Activated CD4-positive, alpha-beta T cell treated with anti-CD3 and anti-CD28 coated beads, Interleukin-2, amount 10 ng/mL, durations not matched to agents 7 days and 5 days (primary cell): ENCODE measurements at regions not wholly inside any gene's neighbourhood (a gene's known extent, or its start where the extent isn't known, plus 50 kb on each side); places are given as distances from the start of the nearest gene placed in this dataset.

Experiments
- CTCF ChIA-PET: fragments of 350-600 bp; sonication (Branson Sonifier 250); formaldehyde crosslinking; loops from one replicate; lab custom pipeline; 2021; ENCODE audit warnings: antibody characterized with exemption; lab: Charles Lee
- POLR2A ChIA-PET: fragments of 350-600 bp; sonication (Branson Sonifier 250); formaldehyde crosslinking; loops from one replicate; lab custom pipeline; 2021; ENCODE audit warnings: antibody characterized with exemption; lab: Charles Lee
- DNase-seq: peaks from one replicate; pipeline ENCODE4 v3.0.0-alpha.2; 2020
- H3K27ac Mint-ChIP-seq: one replicate; pipeline ENCODE4 v1.8.0; 2021; ENCODE audit warnings: mild to moderate bottlenecking, moderate library complexity, mixed read lengths
- H3K27me3 Mint-ChIP-seq: one replicate; pipeline ENCODE4 v1.8.0; 2021; ENCODE audit warnings: mixed read lengths
- H3K36me3 Mint-ChIP-seq: one replicate; pipeline ENCODE4 v1.8.0; 2021; ENCODE audit warnings: low read depth, mixed read lengths
- H3K4me1 Mint-ChIP-seq: one replicate; pipeline ENCODE4 v1.8.0; 2021; ENCODE audit warnings: mixed read lengths
- H3K4me3 Mint-ChIP-seq: one replicate; pipeline ENCODE4 v1.8.0; 2021; ENCODE audit warnings: mild to moderate bottlenecking, moderate library complexity, mixed read lengths
- H3K9me3 Mint-ChIP-seq: one replicate; pipeline ENCODE4 v1.8.0; 2021; ENCODE audit warnings: mixed read lengths

DNA sequence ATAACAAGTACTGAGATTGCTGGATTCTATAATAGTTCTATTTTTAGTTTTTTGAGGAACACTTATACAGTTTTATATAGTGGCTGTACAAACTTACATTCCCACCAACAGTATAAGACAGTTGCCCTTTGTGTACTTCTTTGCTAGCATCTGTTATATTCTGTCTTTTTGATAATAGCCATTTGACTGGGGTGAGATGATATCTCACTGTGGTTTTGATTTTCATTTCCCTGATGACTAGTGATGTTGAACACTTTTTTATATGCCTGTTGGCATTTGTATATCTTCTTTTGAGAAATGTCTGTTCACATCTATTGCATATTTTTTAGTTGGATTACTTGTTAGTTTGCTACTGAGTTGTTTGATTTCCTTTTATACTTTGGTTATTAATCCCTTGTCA, 204.1 kb upstream of the SMC2 start:
- Mint-ChIP-seq H3K4me3 (no peak overlapping the region), H3K27me3 (no peaks in the 10 kb centered on the region), H3K4me1 (no peaks in the 10 kb centered on the region), H3K36me3 (no peaks in the 10 kb centered on the region), H3K9me3 (no peaks in the 10 kb centered on the region), H3K27ac (no peak overlapping the region)
- no peak for DNase-seq
- POLR2A ChIA-PET, result no interaction called here
- CTCF ChIA-PET, result no interaction called here

GRCh38 chr9:103894184-103894583, 199.9 kb upstream of the SMC2 start:
- Mint-ChIP-seq H3K27me3 (no peaks in the 10 kb centered on the region), H3K4me1 (no peaks in the 10 kb centered on the region), H3K4me3 (no peak overlapping the region), H3K9me3 (no peaks in the 10 kb centered on the region), H3K36me3 (no peaks in the 10 kb centered on the region), H3K27ac (no peak overlapping the region)
- POLR2A ChIA-PET, result interaction anchor here (0.7 kb wide), 1 partner anchor 215 kb away, joined by 3 read pairs; no protein-coding TSS in a partner anchor
- CTCF ChIA-PET, result no interaction called here
- no peak for DNase-seq

- DNase-seq, result no peak
- H3K4me3 Mint-ChIP-seq, result no peak overlapping the region
- no peaks in the 10 kb centered on the region for H3K36me3 Mint-ChIP-seq
- CTCF ChIA-PET, result no interaction called here
- no peaks in the 10 kb centered on the region for H3K27me3 Mint-ChIP-seq
- H3K27ac Mint-ChIP-seq, result no peak overlapping the region
- POLR2A ChIA-PET, result no interaction called here
- H3K9me3 Mint-ChIP-seq, result no peaks in the 10 kb centered on the region
- no peaks in the 10 kb centered on the region for H3K4me1 Mint-ChIP-seq
These were observed 195.6 kb upstream of the SMC2 start for GRCh38 chr9:103898550-103898949.

- Mint-ChIP-seq H3K9me3 (no peaks in the 10 kb centered on the region), H3K27ac (no peak overlapping the region), H3K4me3 (no peak overlapping the region), H3K27me3 (no peaks in the 10 kb centered on the region), H3K36me3 (no peaks in the 10 kb centered on the region), H3K4me1 (no peaks in the 10 kb centered on the region)
- ChIA-PET CTCF (no interaction called here), POLR2A (no interaction called here)
- DNase-seq, result no peak
These were observed 194.2 kb upstream of the SMC2 start for GRCh38 chr9:103899866-103900265.

DNA sequence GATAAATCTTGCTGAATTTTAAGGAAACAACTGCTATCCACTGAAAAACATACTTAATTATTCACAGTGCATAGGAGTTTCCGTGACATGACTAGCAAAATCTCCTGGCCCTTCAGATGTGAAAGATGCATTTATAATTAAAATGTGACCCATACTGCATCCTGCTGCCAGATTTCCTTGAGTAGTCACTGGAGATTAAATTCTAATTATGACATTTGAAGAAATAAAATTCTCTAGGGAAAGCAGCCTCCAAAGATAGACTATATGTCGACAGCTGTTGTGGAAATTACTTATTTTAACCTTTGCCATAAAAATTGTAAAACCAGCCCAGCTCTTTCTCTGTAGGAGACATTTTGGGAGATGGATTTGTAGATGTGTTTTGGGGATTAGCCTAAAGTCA, 193.6 kb upstream of the SMC2 start:
- DNase-seq, result no peak
- no peaks in the 10 kb centered on the region for H3K4me1 Mint-ChIP-seq
- no peak overlapping the region for H3K4me3 Mint-ChIP-seq
- no peaks in the 10 kb centered on the region for H3K27me3 Mint-ChIP-seq
- no peaks in the 10 kb centered on the region for H3K36me3 Mint-ChIP-seq
- CTCF ChIA-PET, result no interaction called here
- POLR2A ChIA-PET, result no interaction called here
- H3K27ac Mint-ChIP-seq, result no peak overlapping the region
- no peaks in the 10 kb centered on the region for H3K9me3 Mint-ChIP-seq

GRCh38 chr9:103902263-103902662, 191.8 kb upstream of the SMC2 start:
- no peaks in the 10 kb centered on the region for H3K9me3 Mint-ChIP-seq
- no peak overlapping the region for H3K4me3 Mint-ChIP-seq
- no peak overlapping the region for H3K27ac Mint-ChIP-seq
- no peaks in the 10 kb centered on the region for H3K4me1 Mint-ChIP-seq
- no peaks in the 10 kb centered on the region for H3K36me3 Mint-ChIP-seq
- ChIA-PET CTCF (no interaction called here), POLR2A (no interaction called here)
- DNase-seq, result no peak
- no peaks in the 10 kb centered on the region for H3K27me3 Mint-ChIP-seq

GRCh38 chr9:103904242-103904641, 189.9 kb upstream of the SMC2 start:
- H3K27ac Mint-ChIP-seq, result no peak overlapping the region
- H3K4me3 Mint-ChIP-seq, result no peak overlapping the region
- ChIA-PET POLR2A (no interaction called here), CTCF (no interaction called here)
- DNase-seq, result no peak
- H3K9me3 Mint-ChIP-seq, result no peaks in the 10 kb centered on the region
- H3K4me1 Mint-ChIP-seq, result no peaks in the 10 kb centered on the region
- H3K27me3 Mint-ChIP-seq, result no peaks in the 10 kb centered on the region
- no peaks in the 10 kb centered on the region for H3K36me3 Mint-ChIP-seq

GRCh38 chr9:103913899-103914298, 180.2 kb upstream of the SMC2 start:
- CTCF ChIA-PET, result no interaction called here
- Mint-ChIP-seq H3K27ac (no peak overlapping the region), H3K36me3 (no peaks in the 10 kb centered on the region), H3K4me1 (no peaks in the 10 kb centered on the region), H3K27me3 (no peaks in the 10 kb centered on the region), H3K4me3 (no peak overlapping the region), H3K9me3 (no peaks in the 10 kb centered on the region)
- DNase-seq, result no peak
- POLR2A ChIA-PET, result no interaction called here

- DNase-seq, result no peak
- ChIA-PET CTCF (interaction anchor here (1.2 kb wide), 1 partner anchor 49 kb away, joined by 3 read pairs; no protein-coding TSS in a partner anchor), POLR2A (no interaction called here)
- H3K27me3 Mint-ChIP-seq, result no peaks in the 10 kb centered on the region
- no peak overlapping the region for H3K27ac Mint-ChIP-seq
- no peaks in the 10 kb centered on the region for H3K9me3 Mint-ChIP-seq
- H3K4me1 Mint-ChIP-seq, result no peaks in the 10 kb centered on the region
- no peak overlapping the region for H3K4me3 Mint-ChIP-seq
- no peaks in the 10 kb centered on the region for H3K36me3 Mint-ChIP-seq
These were observed 174.4 kb upstream of the SMC2 start for GRCh38 chr9:103919605-103920209.

GRCh38 chr9:103928442-103928841, 165.7 kb upstream of the SMC2 start:
- DNase-seq, result no peak
- Mint-ChIP-seq H3K4me3 (no peak overlapping the region), H3K9me3 (no peaks in the 10 kb centered on the region), H3K4me1 (no peaks in the 10 kb centered on the region), H3K36me3 (no peaks in the 10 kb centered on the region), H3K27me3 (peaks cover 4% of the 10 kb centered on the region), H3K27ac (no peak overlapping the region)
- ChIA-PET CTCF (no interaction called here), POLR2A (no interaction called here)

DNA sequence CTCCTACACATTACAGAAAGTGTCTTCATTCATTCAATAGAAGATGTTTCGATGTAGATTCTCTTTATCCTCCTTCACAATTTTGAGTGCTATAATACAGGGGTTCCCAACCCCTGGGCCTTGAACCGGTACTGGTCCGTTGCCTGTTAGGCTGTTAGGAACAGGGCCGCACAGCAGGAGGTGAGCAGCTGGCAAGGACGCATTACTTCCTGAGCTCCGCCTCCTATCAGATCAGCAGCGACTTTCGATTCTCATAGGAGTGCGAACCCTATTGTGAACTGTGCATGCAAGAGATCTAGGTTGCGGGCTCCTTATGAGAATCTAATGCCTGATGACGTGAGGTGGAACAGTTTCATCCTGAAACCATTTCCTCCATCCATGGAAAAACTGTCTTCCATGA, 153.0 kb upstream of the SMC2 start:
- POLR2A ChIA-PET, result interaction anchor here (0.5 kb wide), 1 partner anchor 149 kb away, joined by 3 read pairs; no protein-coding TSS in a partner anchor
- Mint-ChIP-seq H3K9me3 (no peaks in the 10 kb centered on the region), H3K36me3 (no peaks in the 10 kb centered on the region), H3K27ac (no peak overlapping the region), H3K4me3 (no peak overlapping the region), H3K4me1 (no peaks in the 10 kb centered on the region), H3K27me3 (no peaks in the 10 kb centered on the region)
- CTCF ChIA-PET, result no interaction called here
- no peak for DNase-seq

DNA sequence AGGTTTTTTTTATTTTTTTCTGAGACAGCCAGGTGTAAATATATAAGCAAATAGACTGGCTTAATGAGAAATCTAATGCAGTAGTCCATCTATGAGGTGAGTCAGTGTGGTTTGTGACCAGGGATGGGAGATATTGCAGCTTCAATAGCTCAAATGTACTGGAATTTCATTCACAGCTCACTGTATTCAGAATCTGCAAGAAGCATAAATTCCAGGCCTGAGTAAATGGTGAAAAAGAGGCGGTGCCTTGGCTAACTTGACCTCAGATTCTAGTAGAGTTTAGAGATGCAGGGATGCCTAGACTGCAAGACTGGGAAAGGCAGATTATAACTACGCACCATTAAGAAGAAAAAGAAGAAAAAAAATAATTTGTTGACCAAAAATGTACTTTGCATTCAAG, 151.9 kb upstream of the SMC2 start:
- H3K4me3 Mint-ChIP-seq, result no peak overlapping the region
- no peak for DNase-seq
- no peak overlapping the region for H3K27ac Mint-ChIP-seq
- ChIA-PET POLR2A (no interaction called here), CTCF (no interaction called here)
- H3K4me1 Mint-ChIP-seq, result no peaks in the 10 kb centered on the region
- H3K9me3 Mint-ChIP-seq, result no peaks in the 10 kb centered on the region
- H3K27me3 Mint-ChIP-seq, result no peaks in the 10 kb centered on the region
- H3K36me3 Mint-ChIP-seq, result no peaks in the 10 kb centered on the region

- POLR2A ChIA-PET, result no interaction called here
- no peak overlapping the region for H3K27ac Mint-ChIP-seq
These were observed 151.5 kb upstream of the SMC2 start for GRCh38 chr9:103942651-103943050.

DNA sequence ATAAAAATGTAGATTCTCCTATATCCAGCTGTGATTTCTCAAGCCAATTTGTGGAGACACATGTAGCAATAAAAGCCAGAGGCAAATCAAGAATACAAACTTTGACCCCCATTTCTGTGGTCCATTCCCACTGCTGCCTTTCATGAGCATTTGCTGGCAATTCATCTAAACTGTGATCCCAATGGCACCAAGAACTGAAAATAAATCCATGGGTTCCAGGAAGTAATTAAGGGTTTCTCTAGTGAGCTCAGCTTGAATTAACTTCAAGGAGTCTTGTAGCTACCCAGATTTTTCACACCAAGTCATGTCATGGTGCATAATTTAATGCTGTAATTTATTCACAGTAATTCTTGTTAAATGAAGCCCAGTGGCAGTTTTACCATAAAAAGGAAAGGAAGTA, 145.0 kb upstream of the SMC2 start:
- no peak overlapping the region for H3K27ac Mint-ChIP-seq
- no peak for DNase-seq
- H3K36me3 Mint-ChIP-seq, result no peaks in the 10 kb centered on the region
- no peaks in the 10 kb centered on the region for H3K27me3 Mint-ChIP-seq
- no peak overlapping the region for H3K4me3 Mint-ChIP-seq
- H3K4me1 Mint-ChIP-seq, result no peaks in the 10 kb centered on the region
- ChIA-PET POLR2A (no interaction called here), CTCF (no interaction called here)
- H3K9me3 Mint-ChIP-seq, result no peaks in the 10 kb centered on the region

More at GRCh38 chr9:103942651-103943050, 151.5 kb upstream of the SMC2 start:
- Mint-ChIP-seq H3K27me3 (no peaks in the 10 kb centered on the region), H3K36me3 (no peaks in the 10 kb centered on the region), H3K9me3 (no peaks in the 10 kb centered on the region), H3K4me3 (no peak overlapping the region), H3K4me1 (no peaks in the 10 kb centered on the region)
- DNase-seq, result no peak
- CTCF ChIA-PET, result no interaction called here
